Right lobe of liver (tissue), 6 donors: ENCODE measurements at regions not wholly inside any gene's neighbourhood (a gene's known extent, or its start where the extent isn't known, plus 50 kb on each side); places are given as distances from the start of the nearest gene placed in this dataset.

Experiments
- ATAC-seq, 4 donors: fragments of 200-7000 bp; cut with Tn5 transposase; one replicate each; pipeline ENCODE4 v1.9.1; 2020; ENCODE audit warnings: mild to moderate bottlenecking in 4 of 4, moderate library complexity in 4 of 4
- DNase-seq, 3 donors: peaks; one replicate each; pipeline ENCODE4 v3.0.0-alpha.2; 2020
- H3K27ac ChIP-seq, 3 donors: fragments of 200-600 bp; one replicate each; pipeline ENCODE4 v1.8.0; 2022
- H3K27me3 ChIP-seq, 2 donors: fragments of 200-600 bp; one replicate each; pipeline ENCODE4 v1.8.0; 2022
- H3K36me3 ChIP-seq, 4 donors: fragments of 200-600 bp; sonication (generic) in 1 of 4; one replicate each; pipeline versions ENCODE4 v1.5.1 to v1.8.0; 2017 to 2022; ENCODE audit warnings: control low read depth in 1 of 4
- H3K4me1 ChIP-seq, 4 donors: fragments of 200-600 bp; sonication (generic) in 1 of 4; one replicate each; pipeline versions ENCODE4 v1.5.1 to v1.8.0; 2017 to 2022; ENCODE audit warnings: control low read depth in 1 of 4
- H3K4me3 ChIP-seq, 3 donors: fragments of 200-600 bp; one replicate each; pipeline ENCODE4 v1.8.0; 2022
- H3K9me3 ChIP-seq, 4 donors: fragments of 200-600 bp; sonication (generic) in 1 of 4; one replicate each; pipeline versions ENCODE4 v1.5.1 to v1.8.0; 2017 to 2022; ENCODE audit warnings: control low read depth in 1 of 4
- POLR2A ChIP-seq: fragments of 450-650 bp; IDR thresholded peaks from one replicate; pipeline ENCODE4 v1.6.1; 2017; ENCODE audit warnings: antibody characterized with exemption, mild to moderate bottlenecking
- WGBS: methylation state at CpG from one replicate; pipeline ENCODE4 v1.1.6; 2018; ENCODE audit warnings: low coverage, low lambda C conversion rate; ENCODE audit not compliant: insufficient coverage; ENCODE audit errors: missing lambda C conversion rate; 5-methylcytosine and 5-hydroxymethylcytosine counted together
- intact Hi-C, 2 donors: fragments of 100-400 bp; cut with DNase I; formaldehyde crosslinking; loops; one replicate each; pipeline versions ENCODE4 v1.11.2 to v1.14.1; 2022
- TF ChIP-seq, protein P1 (sequence below), 4 donors: fragments of 200-600 bp in 3 of 4; fragments of 450-650 bp in 1 of 4; IDR thresholded peaks; one replicate each; pipeline versions ENCODE4 v1.5.1 to v1.8.0; 2016 to 2022; ENCODE audit warnings: antibody characterized with exemption in 4 of 4, mild to moderate bottlenecking in 2 of 4
- donor health status: DM: no; HTN: yes; CAD: no.
- donor health status: DM: no; HTN: no; CAD: no.
- donor health status: DM: no; HTN: no; CAD: no.
- donor health status: DM: no; HTN: yes; CAD: no.
- donor health status: DM: no; HTN: yes; CAD: no.

DNA sequence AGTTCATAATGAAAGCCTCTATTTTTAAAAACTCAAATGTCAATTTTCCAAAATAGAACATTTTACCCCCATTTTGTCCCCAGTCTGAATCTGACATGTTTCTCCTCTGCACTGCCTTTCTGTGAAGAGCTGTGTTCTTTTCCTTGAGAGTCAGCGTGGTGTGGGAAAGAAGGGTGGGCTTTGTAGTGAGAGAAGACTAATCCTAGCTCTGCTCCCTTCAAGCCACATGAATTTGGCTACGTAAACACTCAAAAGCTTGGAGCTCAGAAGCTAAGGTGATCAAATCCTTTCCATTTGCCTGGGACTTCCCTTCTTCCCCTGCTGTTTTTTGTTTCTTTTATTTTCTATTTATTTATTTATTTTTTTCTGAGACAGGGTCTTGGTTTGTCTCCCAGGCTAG is 598.5 kb downstream of the TLR4 start:
- WGBS, result 72% methylated on average over 2 of the region's 2 CpGs
- Histone ChIP-seq H3K27ac (no peak overlapping the region), H3K27me3 (no peaks in the 10 kb centered on the region), H3K36me3 (no peaks in the 10 kb centered on the region), H3K9me3 (no peaks in the 10 kb centered on the region), H3K4me1 (peaks cover 0 to 14% (median 0%) of the 10 kb centered on the region in 4 donors), H3K4me3 (no peak overlapping the region)
- intact Hi-C loops, result no loop called here
- no peak for DNase-seq
- TF ChIP-seq, protein P1, sequence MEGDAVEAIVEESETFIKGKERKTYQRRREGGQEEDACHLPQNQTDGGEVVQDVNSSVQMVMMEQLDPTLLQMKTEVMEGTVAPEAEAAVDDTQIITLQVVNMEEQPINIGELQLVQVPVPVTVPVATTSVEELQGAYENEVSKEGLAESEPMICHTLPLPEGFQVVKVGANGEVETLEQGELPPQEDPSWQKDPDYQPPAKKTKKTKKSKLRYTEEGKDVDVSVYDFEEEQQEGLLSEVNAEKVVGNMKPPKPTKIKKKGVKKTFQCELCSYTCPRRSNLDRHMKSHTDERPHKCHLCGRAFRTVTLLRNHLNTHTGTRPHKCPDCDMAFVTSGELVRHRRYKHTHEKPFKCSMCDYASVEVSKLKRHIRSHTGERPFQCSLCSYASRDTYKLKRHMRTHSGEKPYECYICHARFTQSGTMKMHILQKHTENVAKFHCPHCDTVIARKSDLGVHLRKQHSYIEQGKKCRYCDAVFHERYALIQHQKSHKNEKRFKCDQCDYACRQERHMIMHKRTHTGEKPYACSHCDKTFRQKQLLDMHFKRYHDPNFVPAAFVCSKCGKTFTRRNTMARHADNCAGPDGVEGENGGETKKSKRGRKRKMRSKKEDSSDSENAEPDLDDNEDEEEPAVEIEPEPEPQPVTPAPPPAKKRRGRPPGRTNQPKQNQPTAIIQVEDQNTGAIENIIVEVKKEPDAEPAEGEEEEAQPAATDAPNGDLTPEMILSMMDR (IDR thresholded peaks at IDR 0.05), result no peak
- no peak for TF ChIP-seq POLR2A
- ATAC-seq, result no peak

DNA sequence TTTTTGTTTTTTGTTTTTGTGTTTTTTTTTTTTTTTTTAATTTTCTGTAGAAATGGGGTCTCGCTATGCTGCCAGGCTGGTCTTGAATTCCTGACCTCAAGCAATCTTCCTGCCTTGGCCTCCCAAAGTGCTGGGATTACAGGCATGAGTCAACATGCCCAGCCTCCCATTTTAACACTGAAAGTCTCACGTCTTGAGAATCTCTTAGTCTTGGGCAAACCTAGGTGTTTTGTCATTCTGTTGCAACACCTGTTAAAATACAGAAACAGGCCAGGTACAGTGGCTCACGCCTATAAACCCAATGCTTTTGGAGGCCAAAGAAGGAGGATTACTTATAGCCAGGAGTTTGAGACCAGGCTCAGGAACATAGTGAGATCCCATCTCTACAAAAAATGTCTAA is 599.0 kb downstream of the TLR4 start:
- Histone ChIP-seq H3K36me3 (no peaks in the 10 kb centered on the region), H3K9me3 (no peaks in the 10 kb centered on the region), H3K27me3 (no peaks in the 10 kb centered on the region), H3K4me1 (peaks cover 0 to 14% (median 0%) of the 10 kb centered on the region in 4 donors), H3K4me3 (no peak overlapping the region), H3K27ac (no peak overlapping the region)
- no peak for TF ChIP-seq POLR2A
- TF ChIP-seq, protein P1 (IDR thresholded peaks at IDR 0.05), result no peak
- ATAC-seq, result no peak
- no peak for DNase-seq
- WGBS, result 77% methylated on average over 3 of the region's 3 CpGs
- intact Hi-C loops, result no loop called here

DNA sequence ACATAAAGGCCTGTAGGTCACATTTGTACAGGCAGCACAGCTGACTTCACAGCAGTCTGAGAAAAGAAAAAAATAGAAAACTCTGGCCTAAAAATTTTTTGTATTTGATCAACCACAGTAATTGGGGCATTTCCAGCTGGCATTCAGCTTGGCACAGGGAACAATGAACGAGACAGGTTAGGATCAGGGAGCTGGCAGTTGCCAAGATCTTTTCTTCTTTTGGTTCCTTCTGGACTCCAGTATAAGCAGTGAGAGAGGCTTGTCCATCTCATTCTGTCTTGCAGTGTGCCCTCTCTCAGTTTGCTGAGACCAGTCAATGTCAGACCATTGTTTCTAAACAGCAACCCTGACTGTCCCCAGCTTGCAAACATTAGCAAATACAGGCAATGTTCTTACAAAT is 601.1 kb downstream of the TLR4 start:
- no peak overlapping the region for H3K4me3 ChIP-seq
- H3K27me3 ChIP-seq, result no peaks in the 10 kb centered on the region
- intact Hi-C loops, result no loop called here
- no peak for TF ChIP-seq POLR2A
- TF ChIP-seq, protein P1 (IDR thresholded peaks at IDR 0.05), result no peak
- no peaks in the 10 kb centered on the region for H3K36me3 ChIP-seq
- peaks cover 0 to 14% (median 0%) of the 10 kb centered on the region in 4 donors for H3K4me1 ChIP-seq
- WGBS, result 0% methylated on average over 1 of the region's 1 CpG
- H3K9me3 ChIP-seq, result no peaks in the 10 kb centered on the region
- DNase-seq (peak in 2 of 3 donors; percentile 24 to 68), ATAC-seq (peak; percentile 59 to 80 (median 67))
- H3K27ac ChIP-seq, result peak overlapping the region in 1 of 3 donors; percentile 24

DNA sequence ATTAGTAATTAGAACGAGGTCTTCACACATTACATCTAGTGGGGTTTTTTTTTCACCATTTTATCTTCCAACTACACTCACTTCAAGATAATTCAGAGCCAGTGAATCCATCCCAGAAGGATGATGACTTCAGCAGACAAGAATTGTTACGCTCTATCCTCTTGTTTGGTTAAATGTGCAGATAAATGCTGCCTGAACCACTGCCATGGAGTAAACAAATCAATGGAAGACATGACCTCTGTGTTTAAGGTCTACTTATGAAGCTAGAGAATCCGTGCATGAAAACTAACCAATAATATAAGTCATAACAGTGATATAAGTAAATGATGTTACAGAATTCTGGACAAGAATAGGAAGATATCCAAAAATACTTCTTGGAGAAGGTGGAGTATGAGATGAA is 602.6 kb downstream of the TLR4 start:
- no peak for DNase-seq
- Histone ChIP-seq H3K27me3 (no peaks in the 10 kb centered on the region), H3K4me3 (no peak overlapping the region), H3K36me3 (no peaks in the 10 kb centered on the region), H3K4me1 (peaks cover 0 to 14% (median 0%) of the 10 kb centered on the region in 4 donors), H3K27ac (no peak overlapping the region), H3K9me3 (no peaks in the 10 kb centered on the region)
- intact Hi-C loops, result no loop called here
- 18% methylated on average over 3 of the region's 3 CpGs for WGBS
- TF ChIP-seq POLR2A, result no peak
- TF ChIP-seq, protein P1 (IDR thresholded peaks at IDR 0.05), result no peak
- peak; percentile 35 to 87 (median 76) for ATAC-seq

DNA sequence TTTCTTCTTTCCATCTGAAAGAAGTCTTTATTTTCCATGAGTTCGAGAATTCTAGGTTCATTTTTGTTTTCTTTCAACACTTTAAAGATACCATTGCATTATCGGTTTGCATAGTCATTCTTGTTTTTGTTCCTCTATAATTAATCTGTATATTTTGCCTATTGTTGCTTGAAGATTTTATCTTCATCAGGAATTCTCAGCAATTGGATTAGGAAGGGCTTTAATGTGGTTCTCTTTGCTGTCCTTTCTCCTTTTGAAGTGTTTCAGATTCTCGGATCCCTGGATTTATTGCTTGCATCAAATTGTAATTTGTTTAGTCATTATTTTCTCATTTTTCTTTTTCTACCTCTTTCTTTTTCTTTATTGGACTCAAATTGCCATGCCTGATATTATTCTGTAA is 609.8 kb downstream of the TLR4 start:
- Histone ChIP-seq H3K4me1 (no peaks in the 10 kb centered on the region), H3K36me3 (no peaks in the 10 kb centered on the region), H3K4me3 (no peak overlapping the region), H3K9me3 (no peaks in the 10 kb centered on the region), H3K27me3 (no peaks in the 10 kb centered on the region), H3K27ac (no peak overlapping the region)
- 87% methylated on average over 3 of the region's 3 CpGs for WGBS
- intact Hi-C loops, result no loop called here
- TF ChIP-seq, protein P1 (IDR thresholded peaks at IDR 0.05), result no peak
- no peak for TF ChIP-seq POLR2A
- DNase-seq (no peak), ATAC-seq (no peak)
